ENCODE measurements at regions not wholly inside any gene's neighbourhood (a gene's known extent, or its start where the extent isn't known, plus 50 kb on each side); places are given as distances from the start of the nearest gene placed in this dataset.

GRCh38 chrX:125378205-125378604, 58.5 kb downstream of the TEX13C start:
- H3K4me3 ChIP-seq (ENCODE audit: low read depth, low read length) = no peak overlapping the region
- no peak for TF ChIP-seq CTCF (IDR thresholded peaks at IDR 0.05; ENCODE audit: low read depth, low read length)

GRCh38 chrX:125378770-125379169, 59.1 kb downstream of the TEX13C start:
- H3K4me3 ChIP-seq (ENCODE audit: low read depth, low read length) = no peak overlapping the region
- no peak for TF ChIP-seq CTCF (IDR thresholded peaks at IDR 0.05; ENCODE audit: low read depth, low read length)

GRCh38 chrX:125382148-125382628, 62.5 kb downstream of the TEX13C start:
- H3K4me3 ChIP-seq (ENCODE audit: low read depth, low read length) = no peak overlapping the region
- no peak for TF ChIP-seq CTCF (IDR thresholded peaks at IDR 0.05; ENCODE audit: low read depth, low read length)

GRCh38 chrX:125382889-125383288, 63.2 kb downstream of the TEX13C start:
- TF ChIP-seq CTCF (IDR thresholded peaks at IDR 0.05; ENCODE audit: low read depth, low read length) = no peak

GRCh38 chrX:125384867-125385266, 65.2 kb downstream of the TEX13C start:
- TF ChIP-seq CTCF (IDR thresholded peaks at IDR 0.05; ENCODE audit: low read depth, low read length) = no peak
- H3K4me3 ChIP-seq (ENCODE audit: low read depth, low read length) = no peak overlapping the region

More at GRCh38 chrX:125382889-125383288, 63.2 kb downstream of the TEX13C start:
- H3K4me3 ChIP-seq (ENCODE audit: low read depth, low read length) = no peak overlapping the region

- H3K4me3 ChIP-seq (ENCODE audit: low read depth, low read length) = no peak overlapping the region
- TF ChIP-seq CTCF (IDR thresholded peaks at IDR 0.05; ENCODE audit: low read depth, low read length) = no peak
Measured at GRCh38 chrX:125387945-125388344, 68.3 kb downstream of the TEX13C start.

- no peak overlapping the region for H3K4me3 ChIP-seq (ENCODE audit: low read depth, low read length)
- TF ChIP-seq CTCF (IDR thresholded peaks at IDR 0.05; ENCODE audit: low read depth, low read length) = no peak
Measured at GRCh38 chrX:125394449-125394848, 74.8 kb downstream of the TEX13C start.
